ENCODE measurements at regions not wholly inside any gene's neighbourhood (a gene's known extent, or its start where the extent isn't known, plus 50 kb on each side); places are given as distances from the start of the nearest gene placed in this dataset.
"Not testable (repeated sequence)": the region's sequence is repeated elsewhere in the genome, so short reads cannot be mapped to it uniquely, and the experiment has no call there.

GRCh38 chr7:26424319-26424718, 132.7 kb downstream of the SNX10 start:
- not testable (repeated sequence) for H3K9me3 Mint-ChIP-seq; H3K27ac Mint-ChIP-seq; DNase-seq (ENCODE audit: low spot score); H3K4me1 Mint-ChIP-seq (ENCODE audit: low read depth); H3K36me3 Mint-ChIP-seq (ENCODE audit: low read depth); H3K4me3 Mint-ChIP-seq
- peaks cover 18% of the 10 kb centered on the region for H3K27me3 Mint-ChIP-seq (ENCODE audit: low read depth)

- Mint-ChIP-seq H3K36me3 (ENCODE audit: low read depth) (no peaks in the 10 kb centered on the region), H3K27ac (no peak overlapping the region)
Observed at GRCh38 chr7:26425655-26426054, 134.0 kb downstream of the SNX10 start.

GRCh38 chr7:26426096-26426495, 134.4 kb downstream of the SNX10 start:
- H3K4me1 Mint-ChIP-seq (ENCODE audit: low read depth): peaks cover 3% of the 10 kb centered on the region
- DNase-seq (ENCODE audit: low spot score): no peak
- peaks cover 18% of the 10 kb centered on the region for H3K27me3 Mint-ChIP-seq (ENCODE audit: low read depth)
- no peak overlapping the region for H3K4me3 Mint-ChIP-seq
- H3K36me3 Mint-ChIP-seq (ENCODE audit: low read depth): no peaks in the 10 kb centered on the region
- H3K9me3 Mint-ChIP-seq: no peaks in the 10 kb centered on the region
- H3K27ac Mint-ChIP-seq: no peak overlapping the region

More at GRCh38 chr7:26425655-26426054, 134.0 kb downstream of the SNX10 start:
- Mint-ChIP-seq H3K9me3 (no peaks in the 10 kb centered on the region), H3K27me3 (ENCODE audit: low read depth) (peaks cover 18% of the 10 kb centered on the region), H3K4me1 (ENCODE audit: low read depth) (peaks cover 3% of the 10 kb centered on the region), H3K4me3 (no peak overlapping the region)
- no peak for DNase-seq (ENCODE audit: low spot score)

GRCh38 chr7:26428571-26428970, 136.9 kb downstream of the SNX10 start:
- no peak overlapping the region for H3K27ac Mint-ChIP-seq
- peaks cover 3% of the 10 kb centered on the region for H3K4me1 Mint-ChIP-seq (ENCODE audit: low read depth)
- no peaks in the 10 kb centered on the region for H3K9me3 Mint-ChIP-seq
- DNase-seq (ENCODE audit: low spot score): no peak
- no peaks in the 10 kb centered on the region for H3K36me3 Mint-ChIP-seq (ENCODE audit: low read depth)
- peaks cover 14% of the 10 kb centered on the region for H3K27me3 Mint-ChIP-seq (ENCODE audit: low read depth)
- H3K4me3 Mint-ChIP-seq: no peak overlapping the region

- H3K9me3 Mint-ChIP-seq: no peaks in the 10 kb centered on the region
- H3K4me1 Mint-ChIP-seq (ENCODE audit: low read depth): peaks cover 3% of the 10 kb centered on the region
- H3K27ac Mint-ChIP-seq: no peak overlapping the region
- DNase-seq (ENCODE audit: low spot score): no peak
- no peak overlapping the region for H3K4me3 Mint-ChIP-seq
- H3K27me3 Mint-ChIP-seq (ENCODE audit: low read depth): peaks cover 20% of the 10 kb centered on the region
- H3K36me3 Mint-ChIP-seq (ENCODE audit: low read depth): no peaks in the 10 kb centered on the region
Observed at GRCh38 chr7:26429168-26429567, 137.5 kb downstream of the SNX10 start.

- no peak overlapping the region for H3K27ac Mint-ChIP-seq
- no peak for DNase-seq (ENCODE audit: low spot score)
- no peaks in the 10 kb centered on the region for H3K36me3 Mint-ChIP-seq (ENCODE audit: low read depth)
- no peaks in the 10 kb centered on the region for H3K9me3 Mint-ChIP-seq
- peaks cover 20% of the 10 kb centered on the region for H3K27me3 Mint-ChIP-seq (ENCODE audit: low read depth)
- no peak overlapping the region for H3K4me3 Mint-ChIP-seq
- no peaks in the 10 kb centered on the region for H3K4me1 Mint-ChIP-seq (ENCODE audit: low read depth)
Observed at GRCh38 chr7:26434974-26435373, 143.3 kb downstream of the SNX10 start.

GRCh38 chr7:26437003-26437532, 145.4 kb downstream of the SNX10 start:
- no peaks in the 10 kb centered on the region for H3K4me1 Mint-ChIP-seq (ENCODE audit: low read depth)
- no peak overlapping the region for H3K27ac Mint-ChIP-seq
- H3K36me3 Mint-ChIP-seq (ENCODE audit: low read depth): no peaks in the 10 kb centered on the region
- H3K9me3 Mint-ChIP-seq: no peaks in the 10 kb centered on the region
- H3K4me3 Mint-ChIP-seq: no peak overlapping the region
- DNase-seq (ENCODE audit: low spot score): no peak
- H3K27me3 Mint-ChIP-seq (ENCODE audit: low read depth): peaks cover 18% of the 10 kb centered on the region

GRCh38 chr7:26438078-26438477, 146.4 kb downstream of the SNX10 start:
- Mint-ChIP-seq H3K9me3 (no peaks in the 10 kb centered on the region), H3K36me3 (ENCODE audit: low read depth) (no peaks in the 10 kb centered on the region), H3K27ac (no peak overlapping the region), H3K27me3 (ENCODE audit: low read depth) (peaks cover 12% of the 10 kb centered on the region), H3K4me3 (no peak overlapping the region), H3K4me1 (ENCODE audit: low read depth) (no peaks in the 10 kb centered on the region)
- DNase-seq (ENCODE audit: low spot score): no peak

- H3K4me3 Mint-ChIP-seq: no peak overlapping the region
- no peaks in the 10 kb centered on the region for H3K9me3 Mint-ChIP-seq
- no peak overlapping the region for H3K27ac Mint-ChIP-seq
- H3K4me1 Mint-ChIP-seq (ENCODE audit: low read depth): no peaks in the 10 kb centered on the region
- no peak for DNase-seq (ENCODE audit: low spot score)
- H3K27me3 Mint-ChIP-seq (ENCODE audit: low read depth): peaks cover 5% of the 10 kb centered on the region
- H3K36me3 Mint-ChIP-seq (ENCODE audit: low read depth): no peaks in the 10 kb centered on the region
Observed at GRCh38 chr7:26439521-26440232, 148.0 kb downstream of the SNX10 start.

- Mint-ChIP-seq H3K27ac (no peak overlapping the region), H3K27me3 (ENCODE audit: low read depth) (peaks cover 5% of the 10 kb centered on the region), H3K36me3 (ENCODE audit: low read depth) (no peaks in the 10 kb centered on the region), H3K4me1 (ENCODE audit: low read depth) (no peaks in the 10 kb centered on the region), H3K4me3 (no peak overlapping the region), H3K9me3 (no peaks in the 10 kb centered on the region)
- DNase-seq (ENCODE audit: low spot score): no peak
Observed at GRCh38 chr7:26440233-26441001, 148.8 kb downstream of the SNX10 start.

GRCh38 chr7:26441002-26441521, 149.4 kb downstream of the SNX10 start:
- no peak overlapping the region for H3K27ac Mint-ChIP-seq
- H3K36me3 Mint-ChIP-seq (ENCODE audit: low read depth): no peaks in the 10 kb centered on the region
- DNase-seq (ENCODE audit: low spot score): no peak
- no peaks in the 10 kb centered on the region for H3K4me1 Mint-ChIP-seq (ENCODE audit: low read depth)
- no peak overlapping the region for H3K4me3 Mint-ChIP-seq
- no peaks in the 10 kb centered on the region for H3K9me3 Mint-ChIP-seq
- peaks cover 5% of the 10 kb centered on the region for H3K27me3 Mint-ChIP-seq (ENCODE audit: low read depth)

GRCh38 chr7:26441611-26442277, 150.1 kb downstream of the SNX10 start:
- Mint-ChIP-seq H3K36me3 (ENCODE audit: low read depth) (no peaks in the 10 kb centered on the region), H3K4me3 (no peak overlapping the region), H3K9me3 (no peaks in the 10 kb centered on the region), H3K27me3 (ENCODE audit: low read depth) (peaks cover 8% of the 10 kb centered on the region), H3K27ac (no peak overlapping the region), H3K4me1 (ENCODE audit: low read depth) (no peaks in the 10 kb centered on the region)
- no peak for DNase-seq (ENCODE audit: low spot score)

GRCh38 chr7:26443006-26443405, 151.3 kb downstream of the SNX10 start:
- Mint-ChIP-seq H3K27ac (no peak overlapping the region), H3K9me3 (no peaks in the 10 kb centered on the region), H3K36me3 (ENCODE audit: low read depth) (no peaks in the 10 kb centered on the region), H3K4me1 (ENCODE audit: low read depth) (no peaks in the 10 kb centered on the region), H3K4me3 (no peak overlapping the region), H3K27me3 (ENCODE audit: low read depth) (peaks cover 13% of the 10 kb centered on the region)
- DNase-seq (ENCODE audit: low spot score): no peak

GRCh38 chr7:26443751-26444150, 152.1 kb downstream of the SNX10 start:
- Mint-ChIP-seq H3K4me3 (no peak overlapping the region), H3K9me3 (no peaks in the 10 kb centered on the region), H3K27ac (no peak overlapping the region), H3K27me3 (ENCODE audit: low read depth) (peaks cover 16% of the 10 kb centered on the region), H3K36me3 (ENCODE audit: low read depth) (no peaks in the 10 kb centered on the region), H3K4me1 (ENCODE audit: low read depth) (no peaks in the 10 kb centered on the region)
- no peak for DNase-seq (ENCODE audit: low spot score)

Measured in T-helper 2 cell treated with Interferon-gamma antibody and Interleukin-4, amounts not matched to agents 5 μg/mL and 100 μg/mL, for 36 hours (primary cell).